GM19372 (cell line): ENCODE measurements at regions not wholly inside any gene's neighbourhood (a gene's known extent, or its start where the extent isn't known, plus 50 kb on each side); places are given as distances from the start of the nearest gene placed in this dataset.
"Not testable (repeated sequence)": the region's sequence is repeated elsewhere in the genome, so short reads cannot be mapped to it uniquely, and the experiment has no call there.

Source experiments
- ATAC-seq: cut with Tn5 transposase; IDR thresholded peaks from one replicate; pipeline ENCODE4 v1.9.1; 2021; ENCODE audit warnings: mild to moderate bottlenecking, low read depth, moderate library complexity; ENCODE audit not compliant: unreplicated experiment

DNA sequence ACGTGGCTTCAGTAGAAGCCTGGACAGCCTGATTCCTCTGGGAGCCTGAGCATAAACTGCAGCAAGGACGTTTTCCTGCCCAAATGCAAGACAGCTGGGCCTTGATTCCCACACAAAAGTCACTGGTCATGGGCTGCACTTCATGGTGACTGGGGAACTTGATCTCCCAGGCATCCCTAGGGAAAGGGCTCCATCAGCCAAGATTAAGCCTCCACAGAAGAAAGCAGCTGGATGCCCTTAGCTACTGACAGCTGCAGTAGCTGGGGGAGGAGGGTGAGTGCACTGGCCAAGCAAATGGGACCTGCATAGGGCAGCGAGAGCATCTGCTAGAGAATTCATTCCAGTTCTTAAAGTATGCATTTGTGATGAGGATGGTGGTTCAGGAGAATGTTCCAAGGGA, 267.4 kb upstream of the ISX start:
- no peak for ATAC-seq

DNA sequence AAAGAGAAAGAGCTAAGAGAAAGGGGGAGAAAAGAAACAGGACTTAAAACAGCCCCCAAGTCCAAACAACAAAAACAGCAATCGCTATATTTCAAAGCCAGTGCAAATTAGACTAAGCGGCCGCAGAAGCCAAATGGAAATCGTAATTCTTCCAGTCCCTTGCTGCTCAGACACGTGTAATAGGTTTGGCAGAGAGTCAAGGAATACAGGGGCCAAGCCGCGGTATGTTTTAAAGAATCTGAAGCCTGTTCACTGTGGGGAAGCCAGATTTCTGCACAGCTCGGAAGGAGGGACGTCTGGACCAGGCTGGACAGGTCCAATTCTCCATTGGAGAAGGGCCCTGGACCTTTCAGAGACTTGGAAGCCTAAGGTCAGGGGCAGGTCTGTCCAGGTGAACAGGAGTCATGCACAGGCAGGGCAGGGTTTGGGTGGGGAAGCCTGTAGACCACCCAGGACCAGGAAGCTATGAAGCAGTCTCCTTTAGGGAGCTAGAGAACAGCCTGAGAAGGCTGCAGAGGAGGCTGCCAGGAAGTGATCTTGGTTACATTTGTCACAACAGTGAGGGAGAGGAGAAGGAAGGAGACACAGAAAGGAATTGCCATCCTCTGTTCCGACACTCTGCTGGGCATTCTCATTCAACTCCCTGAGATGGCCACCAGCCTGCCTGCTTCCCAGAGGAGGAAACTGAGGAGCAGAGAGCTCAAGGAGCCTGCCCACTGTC, 265.5 kb upstream of the ISX start:
- ATAC-seq, result no peak

DNA sequence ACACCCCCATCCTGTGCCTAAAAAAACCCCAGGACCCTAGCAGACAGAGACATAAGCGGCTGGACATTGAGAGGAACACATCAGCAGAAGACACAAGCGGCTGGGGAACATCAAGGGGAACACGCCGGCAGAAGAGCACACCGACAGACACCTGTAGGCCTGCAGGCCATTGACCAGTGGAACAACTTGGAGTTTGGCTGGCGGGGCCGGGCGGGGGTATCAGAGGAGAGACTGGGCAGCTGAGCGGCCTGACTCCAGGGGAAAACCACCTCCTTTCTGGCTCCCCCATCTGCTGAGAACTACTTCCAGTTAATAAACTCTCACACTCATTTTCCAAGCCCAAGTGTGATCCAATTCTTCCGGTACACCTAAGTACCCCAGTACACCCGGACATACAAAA, 264.7 kb upstream of the ISX start:
- ATAC-seq, result no peak

DNA sequence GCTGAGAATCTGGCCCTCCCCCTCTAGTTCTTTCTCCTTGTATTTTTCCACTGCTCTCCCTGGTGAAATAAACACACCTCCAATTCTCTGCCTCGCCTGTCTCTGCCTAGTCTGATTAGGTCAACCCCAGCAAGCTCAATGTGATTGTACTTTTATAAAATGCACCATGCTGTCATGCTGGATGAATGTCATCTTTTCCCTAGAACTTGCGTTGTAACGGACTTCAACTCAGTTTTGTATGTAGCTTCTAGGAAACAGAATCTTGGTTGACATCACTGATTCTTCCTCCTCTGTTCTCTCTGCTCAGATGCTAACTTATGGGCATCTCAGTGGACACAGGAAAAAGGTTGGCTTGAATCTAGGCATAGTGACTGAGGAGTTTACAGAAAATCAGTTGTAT, 261.9 kb upstream of the ISX start:
- ATAC-seq, result no peak

DNA sequence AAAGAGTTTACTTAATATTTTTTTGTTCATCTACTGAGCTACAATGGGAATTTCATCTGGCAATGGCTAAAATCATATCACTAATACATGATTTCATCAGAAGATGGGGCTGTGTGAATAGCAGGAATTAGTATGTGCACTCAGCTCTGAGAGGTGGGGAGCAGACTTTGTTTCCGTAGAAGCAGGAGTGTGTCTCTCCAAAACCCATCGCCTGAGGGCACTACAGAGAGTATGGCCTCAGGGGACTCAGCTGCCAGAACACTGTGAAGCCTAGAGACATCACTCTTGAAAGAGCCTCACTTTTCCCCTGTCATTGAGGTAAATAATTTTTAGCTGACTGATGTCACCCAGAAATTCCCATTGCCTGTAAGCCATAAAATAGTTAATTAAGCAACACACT, 261.4 kb upstream of the ISX start:
- no peak for ATAC-seq

DNA sequence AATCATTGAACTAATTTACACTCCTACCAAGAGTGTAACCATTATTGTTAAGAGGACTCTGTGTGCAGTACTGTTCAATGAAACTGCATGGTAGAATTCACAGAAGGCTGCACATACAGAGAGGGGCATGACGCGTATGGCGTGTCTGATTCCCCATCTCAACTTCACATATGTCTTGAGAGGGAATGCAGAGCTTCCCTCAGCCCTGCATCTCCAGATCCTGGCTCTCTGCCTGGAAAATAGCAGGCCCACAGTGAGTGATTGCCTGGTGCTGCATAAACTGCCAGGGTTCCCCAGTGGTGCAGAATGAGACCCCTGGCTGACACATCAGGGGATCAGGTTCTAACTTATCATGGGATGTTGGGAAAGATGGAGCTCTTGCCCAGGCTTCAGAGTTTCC, 260.2 kb upstream of the ISX start:
- ATAC-seq, result no peak

DNA sequence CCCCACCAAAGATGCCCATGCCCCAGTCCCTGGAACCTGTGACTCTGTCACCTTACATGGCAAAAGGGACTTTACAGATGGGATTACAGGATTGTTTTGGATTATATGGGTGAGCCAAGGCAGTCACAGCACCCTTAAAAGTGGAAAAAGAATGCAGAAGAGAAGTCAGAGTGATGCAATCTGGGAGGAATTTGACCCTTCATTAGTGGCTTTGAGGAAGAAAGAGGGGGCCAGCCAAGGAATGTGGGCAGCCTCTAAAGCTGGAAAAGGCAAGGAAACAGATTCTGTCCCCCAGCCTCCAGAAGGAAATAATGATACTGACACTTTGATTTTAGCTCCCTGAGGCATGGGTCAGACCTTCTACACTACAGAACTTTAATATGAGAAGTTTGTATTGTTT, 257.3 kb upstream of the ISX start:
- ATAC-seq, result no peak

DNA sequence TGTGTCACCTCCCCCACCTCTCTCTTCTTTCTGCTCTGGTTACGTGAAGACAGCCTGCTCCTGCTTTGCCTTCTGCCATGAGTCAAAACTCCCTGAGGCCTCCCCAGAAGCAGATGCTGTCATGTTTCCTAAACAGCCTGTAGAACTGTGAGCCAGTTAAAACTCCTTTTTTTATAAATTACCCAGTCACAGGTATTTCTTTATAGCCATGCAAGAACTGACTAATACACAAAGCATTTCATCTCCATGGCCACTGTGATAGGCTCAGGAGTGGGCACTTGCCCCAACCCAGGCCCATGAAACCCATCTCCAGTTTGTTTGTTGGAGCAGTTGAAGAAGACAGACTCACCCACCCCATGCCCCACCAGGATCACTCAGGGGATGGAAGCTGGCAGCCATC, 253.3 kb upstream of the ISX start:
- no peak for ATAC-seq

DNA sequence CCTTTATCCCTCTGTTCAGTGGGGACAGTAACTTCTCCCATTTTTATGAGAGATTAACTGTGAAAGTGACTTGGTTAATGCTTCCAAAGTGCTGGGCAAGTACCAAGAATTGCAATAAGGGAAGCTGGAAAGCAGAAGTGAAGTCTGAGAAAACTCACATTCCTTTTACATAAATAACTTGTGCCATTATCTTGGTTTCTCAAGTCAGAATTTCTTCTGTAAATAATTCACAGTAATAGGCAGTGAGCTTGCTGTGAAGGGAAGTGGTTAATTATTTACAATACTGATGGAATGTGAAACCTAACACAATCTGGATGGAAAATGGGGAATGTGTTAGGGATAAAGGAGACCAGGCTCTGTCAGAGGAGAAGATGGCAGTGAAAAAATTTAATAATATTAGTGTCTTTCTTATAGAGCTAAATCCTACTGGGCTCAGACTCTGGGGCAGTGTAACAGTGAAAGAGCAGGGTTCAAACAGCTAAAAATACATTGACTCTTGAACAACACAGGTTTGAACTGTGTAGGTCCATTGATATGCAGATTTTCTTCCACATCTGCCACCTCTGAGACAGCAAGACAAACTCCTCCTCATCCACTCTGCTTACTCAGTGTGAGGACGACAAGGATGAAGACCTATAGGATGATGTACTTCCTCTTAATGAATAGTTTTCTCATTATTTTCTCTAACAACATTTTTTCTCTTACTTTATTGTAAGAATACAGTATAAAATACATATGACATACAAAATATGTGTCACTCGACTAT, 251.5 kb upstream of the ISX start:
- no peak for ATAC-seq

DNA sequence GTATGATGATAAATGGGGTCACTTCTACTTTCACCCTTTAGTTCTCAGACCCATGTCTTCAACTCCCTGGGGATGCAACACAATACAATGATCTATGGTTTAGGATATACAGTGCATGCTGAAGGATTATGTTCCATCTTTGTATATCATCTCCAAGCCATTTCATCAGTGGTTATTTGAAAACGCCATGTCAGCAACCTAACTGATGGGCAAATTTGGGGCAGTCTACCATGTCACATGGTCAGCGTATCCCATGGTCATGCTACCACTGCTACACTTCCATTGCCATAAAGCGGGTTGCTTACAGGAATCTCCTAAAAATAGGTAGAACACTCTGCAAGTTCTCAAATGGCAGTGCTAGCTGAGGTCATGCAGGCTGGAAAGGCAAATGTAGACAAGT, 236.5 kb upstream of the ISX start:
- no peak for ATAC-seq

DNA sequence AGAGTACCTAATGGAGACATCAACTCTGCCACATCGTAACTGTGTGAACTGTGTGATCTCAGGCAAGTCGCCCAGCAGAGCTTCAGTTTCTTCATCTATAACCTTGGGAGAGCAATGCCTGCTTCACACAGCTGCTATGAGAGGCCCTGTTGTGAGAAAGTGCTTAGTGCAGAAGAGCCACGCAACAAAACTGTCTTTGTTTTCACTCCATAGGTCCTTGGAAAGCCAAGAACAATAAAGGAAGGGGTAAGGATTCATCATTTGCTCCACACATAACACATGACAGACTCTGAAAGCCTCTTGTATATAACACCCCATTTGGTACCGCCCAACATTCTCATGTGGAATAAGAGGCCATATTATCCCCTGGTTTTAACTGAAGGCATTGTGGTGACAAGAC, 231.9 kb upstream of the ISX start:
- no peak for ATAC-seq

DNA sequence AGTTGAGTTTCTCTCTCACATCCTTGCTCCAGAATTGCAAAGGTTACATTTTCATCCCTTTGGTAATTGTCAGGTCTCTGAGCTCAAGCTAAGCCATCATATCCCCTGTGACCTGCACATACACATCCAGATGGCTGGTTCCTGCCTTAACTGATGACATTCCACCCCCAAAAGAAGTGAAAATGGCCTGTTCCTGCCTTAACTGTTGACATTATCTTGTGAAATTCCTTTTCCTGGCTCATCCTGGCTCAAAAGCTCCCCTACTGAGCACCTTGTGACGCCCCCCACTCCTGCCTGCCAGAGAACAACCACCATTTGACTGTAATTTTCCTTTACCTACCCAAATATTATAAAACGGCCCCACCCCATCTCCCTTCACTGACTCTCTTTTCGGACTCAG, 231.4 kb upstream of the ISX start:
- ATAC-seq, result not testable (repeated sequence)

DNA sequence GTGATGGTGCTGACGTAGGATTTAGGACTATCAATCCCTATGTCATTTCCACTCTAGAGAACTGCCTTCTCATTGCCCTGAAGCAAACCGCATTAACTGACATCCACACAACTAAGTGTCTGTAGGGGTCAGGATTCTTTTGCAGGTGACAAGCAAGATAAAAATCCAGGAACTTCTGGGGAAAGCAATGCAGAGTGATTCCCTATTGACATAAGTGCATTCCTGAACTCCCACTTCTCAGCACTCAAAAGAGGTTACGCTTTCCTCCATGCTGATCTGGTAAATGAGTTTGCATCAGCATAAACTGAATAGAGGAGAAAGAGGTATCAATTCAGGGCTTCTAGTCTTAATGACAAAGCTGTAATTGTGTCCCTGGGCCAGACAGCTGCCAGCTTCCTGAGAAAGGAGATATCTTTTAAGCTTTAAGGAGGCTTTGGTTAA, 224.6 kb upstream of the ISX start:
- no peak for ATAC-seq

DNA sequence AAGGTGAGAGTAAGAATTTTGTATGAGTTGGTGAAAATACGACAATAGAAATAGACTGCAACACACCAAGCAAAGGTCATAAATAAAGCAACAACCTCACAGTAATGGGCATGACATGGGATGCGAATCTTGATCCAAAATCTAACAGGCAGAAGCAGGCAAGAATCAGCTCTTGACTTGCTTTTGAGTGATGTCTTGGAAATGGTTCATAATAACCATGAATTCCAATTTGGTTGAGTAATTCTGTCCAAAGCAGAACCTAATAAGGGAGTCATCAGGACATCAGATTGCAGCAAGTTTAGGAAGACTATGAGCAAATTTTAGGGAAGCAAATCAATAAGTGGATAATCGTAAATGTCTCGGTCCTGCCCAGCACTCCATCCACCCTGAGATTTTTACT, 224.0 kb upstream of the ISX start:
- no peak for ATAC-seq

DNA sequence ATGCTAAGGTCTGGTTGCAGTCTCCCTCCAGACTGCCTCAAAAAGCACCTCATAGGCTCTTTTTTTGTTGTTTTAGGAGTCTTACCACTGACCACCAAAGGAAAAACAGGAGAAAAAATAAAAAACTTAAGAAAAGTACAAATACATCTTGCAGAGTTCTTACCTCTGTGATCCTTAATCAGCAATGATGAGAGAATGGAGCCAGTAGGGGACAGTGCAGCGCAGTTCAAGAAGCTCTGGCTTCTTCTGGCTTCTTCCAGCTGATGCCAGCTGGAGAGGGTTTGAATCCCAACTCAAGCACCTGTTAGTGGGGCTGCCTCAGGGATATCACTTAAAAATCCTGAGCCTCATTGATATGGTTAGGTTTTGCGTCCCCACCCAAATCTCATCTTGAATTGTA, 223.3 kb upstream of the ISX start:
- no peak for ATAC-seq

DNA sequence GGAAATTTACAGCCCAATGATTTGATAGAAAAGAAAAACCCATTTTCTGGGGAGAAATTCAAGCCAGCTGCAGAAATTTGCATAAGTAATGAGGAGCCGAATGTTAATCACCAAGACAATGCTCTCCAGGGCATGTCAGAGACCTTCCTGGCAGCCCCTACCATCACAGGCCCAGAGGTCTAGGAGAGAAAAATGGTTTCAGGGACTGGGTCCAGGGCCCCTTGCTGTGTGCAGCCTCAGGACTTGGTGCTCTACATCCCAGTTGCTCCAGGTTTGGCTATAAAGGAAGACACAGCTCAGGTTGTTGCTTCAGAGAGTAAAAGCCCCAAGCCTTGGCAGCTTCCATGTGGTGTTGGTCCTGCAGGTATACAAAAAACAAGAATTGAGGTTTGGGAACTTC, 222.2 kb upstream of the ISX start:
- ATAC-seq, result not testable (repeated sequence)

DNA sequence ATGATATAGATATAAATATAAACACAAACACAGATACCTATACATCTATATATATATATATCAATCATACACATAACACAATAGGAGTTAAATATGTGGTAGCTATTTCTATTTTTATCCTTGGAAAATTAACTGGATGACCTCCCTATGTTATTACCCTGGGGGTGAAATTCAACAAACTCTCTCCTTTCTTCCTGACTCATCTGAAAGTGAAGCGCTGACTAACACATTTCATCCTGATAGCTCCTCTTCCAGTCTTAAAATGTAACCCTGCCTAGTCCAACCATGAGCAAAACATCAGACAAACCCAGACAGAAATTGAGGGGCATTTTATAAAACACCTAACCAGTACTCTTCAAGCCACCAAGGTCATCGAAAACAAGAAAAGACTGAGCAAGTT, 220.6 kb upstream of the ISX start:
- no peak for ATAC-seq

DNA sequence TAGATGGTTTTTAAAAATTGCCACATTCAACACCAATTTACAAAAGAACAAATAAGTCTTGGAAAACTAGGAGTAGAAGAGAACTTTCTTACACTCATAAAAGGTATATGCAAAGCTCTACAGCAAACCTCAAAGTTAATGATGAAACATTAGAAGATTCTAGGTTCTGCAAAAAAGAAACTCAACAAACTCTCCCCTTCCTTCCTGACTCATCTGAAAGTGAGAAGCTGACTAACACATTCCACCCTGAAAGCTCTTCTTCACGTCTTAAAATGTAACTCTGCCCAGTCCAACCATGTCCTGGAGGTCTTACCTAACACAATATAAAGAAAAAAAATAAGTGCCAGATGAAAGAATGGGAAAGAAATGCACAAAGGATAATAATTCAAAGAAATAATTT, 218.9 kb upstream of the ISX start:
- ATAC-seq, result peak; percentile 74

DNA sequence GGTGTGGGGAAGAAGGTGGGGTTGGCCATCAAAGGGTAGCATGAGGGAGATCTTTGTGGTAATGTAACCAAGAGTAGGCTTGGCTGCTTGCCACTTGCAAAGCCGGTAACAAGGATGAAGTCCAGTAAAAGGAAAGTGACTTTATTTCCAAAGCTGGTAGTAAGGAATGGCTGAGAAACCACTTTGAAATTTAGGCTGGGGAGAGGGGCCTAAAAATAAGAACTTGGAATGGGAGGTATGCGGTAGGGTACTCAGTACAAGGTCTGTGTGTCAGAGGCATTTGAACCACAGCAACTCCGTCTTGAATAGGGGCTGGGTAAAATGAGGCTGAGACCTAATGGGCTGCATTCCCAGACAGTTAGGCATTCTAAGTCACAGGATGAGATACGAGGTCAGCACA, 216.0 kb upstream of the ISX start:
- ATAC-seq, result no peak

DNA sequence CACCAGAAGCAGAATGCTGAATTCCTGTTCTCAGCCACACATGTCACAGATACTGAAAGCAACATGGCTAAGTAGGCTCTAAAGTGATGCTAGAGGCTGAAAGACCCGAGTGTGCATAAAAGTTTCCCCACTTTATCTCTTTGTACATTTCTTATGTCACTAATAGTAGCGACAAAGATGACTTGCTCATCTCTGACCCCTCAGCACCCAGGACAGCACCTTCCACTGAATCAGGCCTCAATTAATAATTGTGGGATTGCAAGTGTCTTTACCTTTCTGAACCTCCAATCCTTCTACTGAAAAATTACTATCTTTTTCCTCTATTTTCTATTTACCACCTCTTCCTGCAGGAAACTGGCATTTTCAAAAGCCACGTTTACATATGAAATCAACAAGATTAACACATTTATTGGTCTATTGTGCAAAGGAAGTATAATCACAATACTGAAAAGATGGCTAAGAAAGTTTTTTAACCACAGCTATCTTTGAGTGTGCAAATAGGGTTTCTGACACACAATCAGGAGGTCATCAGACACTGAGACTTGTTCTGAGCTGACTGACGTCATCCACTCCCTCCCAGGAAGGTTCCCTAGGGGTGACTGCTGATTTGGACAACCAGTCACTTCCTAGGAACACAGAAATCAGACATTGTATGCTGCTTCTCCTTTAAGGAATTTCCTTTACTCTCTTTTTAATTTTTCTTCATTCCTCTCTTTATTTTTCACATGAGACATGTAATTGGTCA, 213.9 kb upstream of the ISX start:
- no peak for ATAC-seq

DNA sequence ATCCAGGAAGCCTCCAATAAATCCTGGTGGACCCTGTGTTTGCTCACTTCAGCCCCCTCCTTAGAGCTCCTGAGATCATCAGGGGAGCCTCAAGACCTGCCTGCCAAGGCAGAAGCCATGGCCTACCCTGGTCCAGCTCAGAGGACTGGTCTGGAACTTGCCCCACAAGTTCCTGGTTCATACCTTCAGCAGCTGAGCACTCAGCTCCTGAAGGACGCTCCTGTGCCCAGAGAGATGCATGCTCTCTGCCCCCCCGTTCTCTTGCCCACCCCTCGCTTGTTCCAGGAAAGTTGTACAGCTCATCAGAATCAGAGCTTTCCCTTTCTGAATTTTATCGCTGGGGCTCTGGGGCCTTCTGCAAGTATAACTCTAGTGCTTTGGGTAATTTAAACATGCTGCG, 210.5 kb upstream of the ISX start:
- no peak for ATAC-seq

DNA sequence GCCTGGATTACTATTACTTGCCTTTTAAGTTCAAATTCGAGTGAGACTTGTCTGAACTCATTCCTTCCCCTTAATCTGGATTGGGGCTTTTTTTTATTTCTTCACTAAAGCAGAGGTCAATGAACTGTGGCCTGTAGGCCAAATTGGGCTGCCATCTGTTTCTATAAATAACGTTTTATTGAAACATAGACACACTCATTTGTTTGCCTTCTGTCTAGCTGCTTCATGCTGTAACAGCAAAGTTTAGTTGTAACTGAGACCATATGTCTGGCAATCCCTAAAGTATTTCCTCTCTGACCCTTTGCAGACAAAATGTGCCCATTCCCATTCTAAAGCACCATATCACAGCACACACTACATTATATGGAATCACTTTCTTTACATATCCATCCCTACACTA, 207.9 kb upstream of the ISX start:
- no peak for ATAC-seq
